ENCODE measurements at regions not wholly inside any gene's neighbourhood (a gene's known extent, or its start where the extent isn't known, plus 50 kb on each side); places are given as distances from the start of the nearest gene placed in this dataset.
"Not testable (repeated sequence)": the region's sequence is repeated elsewhere in the genome, so short reads cannot be mapped to it uniquely, and the experiment has no call there.

- DNase-seq (ENCODE audit: extremely low read depth in 1 of 2, low read depth in 1 of 2): no peak
Measured at GRCh38 chr11:69884751-69885150, 65.5 kb upstream of the FGF3 start.

- no peak for DNase-seq (ENCODE audit: extremely low read depth in 1 of 2, low read depth in 1 of 2)
Measured at GRCh38 chr11:69887330-69887729, 68.1 kb upstream of the FGF3 start.

DNA sequence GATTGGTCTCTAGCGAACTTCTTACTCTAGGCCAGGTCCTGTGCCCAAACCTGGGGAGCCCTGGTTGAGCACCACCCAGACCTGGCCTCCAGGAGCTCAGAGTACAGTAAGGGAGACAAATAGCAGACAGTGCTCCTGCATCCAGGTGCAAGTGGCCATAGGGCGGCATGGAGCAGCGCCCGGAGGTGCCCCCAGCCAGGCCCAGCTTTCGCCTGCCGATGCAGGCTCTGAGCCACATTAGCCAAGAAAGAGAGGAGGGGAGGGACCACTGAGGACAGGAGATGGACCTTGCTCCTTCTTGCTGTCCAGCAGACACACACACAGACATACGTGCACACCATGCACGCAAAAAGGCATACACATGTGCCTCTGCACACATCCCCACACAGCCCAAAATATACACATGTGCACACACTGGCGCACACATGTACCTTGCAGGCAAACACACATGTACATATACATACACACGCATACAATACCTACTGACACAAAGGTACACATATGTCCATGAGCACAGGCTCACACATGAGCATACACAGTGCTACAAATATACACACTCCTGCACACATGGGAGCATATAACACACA lies 68.7 kb upstream of the FGF3 start:
- DNase-seq (ENCODE audit: extremely low read depth in 1 of 2, low read depth in 1 of 2): no peak

DNA sequence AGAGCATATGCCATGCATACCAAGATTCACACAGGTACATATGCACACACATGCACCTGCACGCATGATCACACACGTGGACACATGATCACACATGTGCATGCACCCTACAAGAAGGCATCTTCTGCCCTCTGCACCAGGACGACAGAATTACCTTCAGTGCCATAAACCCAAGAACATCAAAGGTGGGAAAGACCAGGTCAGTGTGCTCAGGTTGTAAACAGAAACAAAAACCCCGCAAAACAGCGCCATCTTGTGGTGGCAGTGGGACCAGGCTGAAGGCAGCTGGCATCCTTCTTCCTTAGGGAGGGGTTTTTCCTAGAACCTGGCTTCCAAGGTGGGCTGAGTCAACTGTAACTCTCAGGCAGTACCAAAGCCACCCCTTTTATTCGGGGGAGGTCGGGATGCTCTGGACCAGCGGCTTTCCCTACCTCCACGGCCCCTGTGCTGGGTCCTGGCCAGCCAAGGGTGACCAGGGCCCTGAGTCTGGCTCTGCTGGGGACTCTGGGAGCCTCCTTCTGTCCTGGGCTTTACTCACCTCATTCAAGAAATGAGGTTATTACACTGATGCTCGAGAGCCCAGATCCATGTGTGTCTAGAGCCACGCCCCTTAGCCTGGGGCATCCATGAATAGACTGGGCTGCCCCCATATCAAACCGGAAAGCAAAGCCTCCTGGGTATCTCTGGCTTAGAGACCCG lies 69.4 kb upstream of the FGF3 start:
- DNase-seq (ENCODE audit: extremely low read depth in 1 of 2, low read depth in 1 of 2): peak; percentile 32 to 37

DNA sequence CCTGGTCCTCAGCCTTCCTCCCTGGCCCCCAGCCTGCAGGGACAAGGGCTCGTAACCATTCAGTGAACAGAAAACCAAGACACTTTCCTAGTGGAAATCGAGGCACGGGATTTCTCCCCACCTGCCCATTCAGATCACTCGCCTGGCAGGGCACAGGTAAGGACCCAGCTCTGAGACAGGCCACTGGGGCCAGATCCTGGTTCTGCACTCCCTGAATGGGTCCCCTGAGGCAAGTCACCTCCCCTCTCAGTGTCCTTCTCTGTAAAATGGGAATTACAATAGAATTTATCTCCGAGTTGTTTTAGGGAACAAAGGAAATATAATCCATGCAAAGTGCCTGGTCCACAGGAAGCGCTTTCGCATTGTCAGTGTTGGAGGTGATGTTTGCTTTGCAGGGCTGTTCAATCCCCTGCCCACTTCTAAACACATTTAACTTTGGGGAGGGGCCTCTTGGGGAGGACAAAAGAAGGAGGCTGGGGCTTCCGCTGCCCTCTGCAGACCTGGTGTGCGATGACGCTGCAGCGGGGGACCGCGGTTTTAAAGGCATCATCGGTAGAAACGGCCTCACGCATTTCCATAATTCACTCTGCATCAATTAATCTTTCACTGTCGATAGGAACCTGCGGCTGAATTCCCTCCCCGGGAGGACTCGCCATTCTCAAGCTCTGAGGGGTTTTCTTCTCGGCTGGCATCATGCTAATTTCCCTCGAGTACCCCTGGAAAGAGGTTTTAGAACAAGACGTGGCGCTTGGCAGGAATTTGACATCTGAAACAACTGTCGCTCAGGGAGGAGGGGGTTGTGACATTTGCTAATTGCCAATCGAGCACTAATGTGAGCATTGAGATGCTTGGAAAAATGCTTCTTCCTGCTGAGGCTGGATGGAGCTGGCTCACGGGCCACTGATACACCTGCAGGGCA lies 70.4 kb upstream of the FGF3 start:
- no peak for DNase-seq (ENCODE audit: extremely low read depth in 1 of 2, low read depth in 1 of 2)

- no peak for DNase-seq (ENCODE audit: extremely low read depth in 1 of 2, low read depth in 1 of 2)
Measured at GRCh38 chr11:69890476-69890875, 71.3 kb upstream of the FGF3 start.

GRCh38 chr11:69891421-69892236 lies 72.4 kb upstream of the FGF3 start:
- no peak for DNase-seq (ENCODE audit: extremely low read depth in 1 of 2, low read depth in 1 of 2)

DNA sequence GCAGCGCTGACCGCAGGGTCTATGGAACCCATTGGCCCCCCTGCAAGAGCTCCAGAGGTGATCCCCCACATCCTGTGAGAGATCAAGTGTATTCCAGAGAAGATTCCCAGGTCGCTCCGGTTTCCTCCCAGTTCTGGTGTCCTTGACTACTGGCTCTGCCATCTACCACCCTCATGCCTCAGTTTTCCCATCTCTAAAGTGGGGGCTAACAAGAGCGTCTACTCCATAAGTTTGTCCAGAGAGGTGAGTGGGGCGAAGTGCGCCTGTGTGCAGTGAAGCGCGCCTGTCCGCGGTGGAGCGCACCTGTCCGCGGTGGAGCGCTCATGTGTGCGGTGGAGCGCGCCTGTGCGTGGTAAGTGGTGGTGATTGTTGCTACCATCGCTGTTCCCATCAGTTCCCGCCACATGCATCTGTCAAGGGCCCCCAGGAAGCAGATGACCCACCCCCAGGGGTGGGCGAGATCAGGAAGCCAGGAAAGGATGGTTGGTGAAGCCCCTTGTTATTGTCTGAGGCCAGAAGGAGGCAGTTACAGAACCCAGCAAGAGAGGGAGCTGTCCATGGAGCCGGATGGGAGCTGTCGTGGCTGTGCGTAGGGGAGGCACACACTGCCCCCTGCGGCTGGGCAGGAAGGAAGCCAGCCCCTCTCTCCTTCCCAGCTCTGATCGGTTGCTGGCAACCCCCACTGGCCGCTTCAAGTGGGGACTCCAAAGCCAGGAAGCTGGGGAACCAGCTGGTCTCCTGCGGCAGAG lies 73.2 kb upstream of the FGF3 start:
- DNase-seq (ENCODE audit: extremely low read depth in 1 of 2, low read depth in 1 of 2): no peak

DNA sequence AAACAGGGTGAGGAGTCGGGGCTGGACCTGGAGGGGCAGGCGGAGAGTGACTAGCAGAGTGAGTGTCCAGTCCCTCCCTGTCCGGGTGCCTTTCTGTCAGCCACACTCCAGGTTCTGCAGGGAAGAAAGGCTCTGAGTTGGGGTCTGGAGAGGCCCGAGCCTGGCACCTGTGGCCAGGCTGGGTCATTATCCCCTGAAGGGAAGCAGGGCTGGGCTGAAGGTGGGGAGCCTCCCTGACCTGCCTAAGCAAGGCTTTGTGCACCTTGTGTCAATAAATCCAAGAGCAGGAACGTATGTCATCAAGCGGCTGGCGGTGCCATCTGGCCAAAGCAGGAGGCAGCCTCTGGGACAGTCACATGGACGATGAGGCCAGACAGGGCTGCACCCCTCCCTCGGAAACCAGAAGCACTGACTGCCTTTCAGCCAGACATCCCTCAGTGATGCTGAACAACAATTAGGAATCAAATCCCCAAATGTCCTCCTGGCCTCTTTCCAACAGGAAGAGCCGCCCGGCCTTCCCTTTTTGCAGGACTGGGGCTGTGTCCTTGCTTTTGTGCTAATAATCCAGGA lies 73.9 kb upstream of the FGF3 start:
- no peak for DNase-seq (ENCODE audit: extremely low read depth in 1 of 2, low read depth in 1 of 2)

- no peak for DNase-seq (ENCODE audit: extremely low read depth in 1 of 2, low read depth in 1 of 2)
Measured at GRCh38 chr11:69893631-69894030, 74.4 kb upstream of the FGF3 start.

DNA sequence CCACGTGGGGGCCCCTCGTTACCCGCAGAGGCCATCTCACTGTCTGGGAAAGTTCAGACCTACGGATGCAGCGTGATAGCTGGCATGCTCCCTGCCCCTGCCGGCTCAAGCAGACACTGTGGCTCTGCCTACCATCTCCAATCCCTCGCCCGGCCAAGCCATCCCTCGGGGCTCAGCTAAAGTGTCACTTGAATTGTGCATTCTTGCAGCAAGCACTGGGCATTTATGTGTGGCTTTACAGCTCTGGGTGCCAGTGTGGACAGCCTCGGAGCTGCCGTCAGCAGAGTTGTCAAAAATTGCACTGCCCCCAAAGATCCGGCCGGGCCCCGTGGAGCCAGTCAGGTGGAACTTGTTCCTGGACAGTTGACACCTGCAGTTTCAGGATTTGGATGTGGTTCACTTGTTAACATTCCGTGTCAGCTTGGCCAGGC lies 75.0 kb upstream of the FGF3 start:
- DNase-seq (ENCODE audit: extremely low read depth in 1 of 2, low read depth in 1 of 2): no peak

- no peak for DNase-seq (ENCODE audit: extremely low read depth in 1 of 2, low read depth in 1 of 2)
Measured at GRCh38 chr11:69894648-69895047, 75.4 kb upstream of the FGF3 start.

DNA sequence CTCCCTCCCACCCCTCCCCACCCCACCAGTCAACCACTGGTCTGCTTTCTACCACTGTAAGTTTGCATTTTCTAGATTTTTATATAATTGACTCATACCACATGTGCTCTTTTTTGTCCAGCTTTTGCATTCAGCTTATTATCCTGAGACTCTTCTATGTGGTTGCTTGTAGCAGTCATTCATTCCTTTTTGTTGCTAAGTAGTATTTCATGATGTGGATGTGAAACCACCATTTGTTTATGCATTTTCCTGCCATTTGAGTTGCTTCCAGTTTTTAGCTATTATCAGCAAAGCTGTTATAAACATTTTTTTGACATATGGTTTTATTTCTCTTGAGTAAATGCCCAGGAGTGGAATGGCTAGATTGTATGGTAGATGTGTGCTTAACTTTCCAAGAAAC lies 77.0 kb upstream of the FGF3 start:
- no peak for DNase-seq (ENCODE audit: extremely low read depth in 1 of 2, low read depth in 1 of 2)

- DNase-seq (ENCODE audit: extremely low read depth in 1 of 2, low read depth in 1 of 2): no peak
Measured at GRCh38 chr11:69898123-69898522, 78.9 kb upstream of the FGF3 start.

GRCh38 chr11:69899957-69900821 lies 81.0 kb upstream of the FGF3 start:
- no peak for DNase-seq (ENCODE audit: extremely low read depth in 1 of 2, low read depth in 1 of 2)

GRCh38 chr11:69900822-69901302 lies 81.6 kb upstream of the FGF3 start:
- not testable (repeated sequence) for DNase-seq (ENCODE audit: extremely low read depth in 1 of 2, low read depth in 1 of 2)

DNA sequence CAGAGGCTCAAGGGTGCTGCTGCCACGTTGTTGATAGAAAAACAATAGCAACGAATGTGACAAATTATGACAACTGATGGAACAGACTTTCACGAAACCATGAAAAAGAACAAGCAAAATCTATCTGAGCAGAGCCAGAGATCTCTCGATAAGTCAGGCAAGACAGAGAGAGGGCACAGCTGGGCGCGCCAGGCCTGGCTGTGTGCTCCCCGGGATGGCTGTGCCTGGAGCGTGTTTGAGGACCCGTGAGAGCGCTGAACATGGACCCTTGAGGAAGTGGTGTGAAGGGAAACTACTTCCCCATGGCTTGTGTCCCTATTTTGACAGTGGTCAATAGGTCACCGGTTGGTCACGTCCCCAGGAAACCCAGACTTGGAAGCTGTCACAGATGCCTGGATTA lies 83.1 kb upstream of the FGF3 start:
- no peak for DNase-seq (ENCODE audit: extremely low read depth in 1 of 2, low read depth in 1 of 2)

DNA sequence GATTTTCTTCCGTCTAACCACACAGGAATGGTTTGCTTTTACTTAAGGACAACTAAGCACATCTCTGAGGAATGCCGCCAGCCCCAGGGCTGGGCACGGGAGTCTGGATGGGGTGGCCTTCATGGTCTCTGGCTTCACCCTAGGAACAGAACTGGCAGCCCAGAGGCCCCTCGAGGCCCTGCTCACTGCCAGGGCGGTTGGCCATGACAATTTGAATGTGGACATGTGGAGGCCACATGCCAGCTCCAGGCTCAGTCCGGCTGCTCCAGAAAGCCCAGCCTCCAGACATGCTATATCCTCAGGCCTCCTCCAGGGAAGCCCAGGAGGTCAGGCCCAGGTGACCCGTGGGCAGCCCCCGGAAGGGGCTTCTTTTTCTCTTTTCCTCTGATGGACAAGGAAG lies 84.0 kb upstream of the FGF3 start:
- DNase-seq (ENCODE audit: extremely low read depth in 1 of 2, low read depth in 1 of 2): no peak
